SK-N-SH treated with all-trans-retinoic acid at 6 μM for 48 hours (cell line): ENCODE measurements at regions not wholly inside any gene's neighbourhood (a gene's known extent, or its start where the extent isn't known, plus 50 kb on each side); places are given as distances from the start of the nearest gene placed in this dataset.

Source experiments
- BACH2 ChIP-seq: fragments of 250-450 bp; sonication (Bioruptor Pico); IDR thresholded peaks from 2 replicates; pipeline ENCODE4 v1.9.0; 2021; ENCODE audit warnings: mild to moderate bottlenecking, borderline replicate concordance
- CSDC2 ChIP-seq: fragments of 250-450 bp; sonication (Bioruptor Pico); IDR thresholded peaks from 2 replicates; pipeline ENCODE4 v1.5.0; 2020; ENCODE audit warnings: mild to moderate bottlenecking, moderate library complexity
- GLIS3 ChIP-seq: fragments of 250-450 bp; sonication (Bioruptor Pico); IDR thresholded peaks from 2 replicates; pipeline ENCODE4 v1.5.0; 2020; ENCODE audit warnings: mild to moderate bottlenecking, moderate library complexity
- RARB ChIP-seq: fragments of 250-450 bp; sonication (Bioruptor Pico); IDR thresholded peaks from 2 replicates; pipeline ENCODE4 v1.8.0; 2021; ENCODE audit warnings: mild to moderate bottlenecking, moderate library complexity
- SNAI2 ChIP-seq: fragments of 250-450 bp; sonication (Bioruptor Pico); IDR thresholded peaks from 2 replicates; pipeline ENCODE4 v1.5.0; 2020; ENCODE audit warnings: mild to moderate bottlenecking, moderate library complexity
- ZC3H10 ChIP-seq: fragments of 250-450 bp; sonication (Bioruptor Pico); IDR thresholded peaks from 2 replicates; pipeline ENCODE4 v1.5.1; 2021; ENCODE audit warnings: mild to moderate bottlenecking, moderate library complexity
- ZFP3 ChIP-seq: fragments of 250-450 bp; sonication (Bioruptor Pico); IDR thresholded peaks from 2 replicates; pipeline ENCODE4 v1.5.0; 2020; ENCODE audit warnings: mild to moderate bottlenecking, moderate library complexity
- ZFP30 ChIP-seq: fragments of 450-650 bp; formaldehyde crosslinking; IDR thresholded peaks from 2 replicates; pipeline ENCODE4 v1.5.0; 2022; ENCODE audit warnings: mild to moderate bottlenecking, moderate library complexity
- ZNF565 ChIP-seq: fragments of 450-650 bp; formaldehyde crosslinking; conservative IDR thresholded peaks from 2 replicates; pipeline ENCODE4 v1.5.0; 2020; ENCODE audit warnings: low read depth, mild to moderate bottlenecking, moderate library complexity
- TF ChIP-seq, protein P1 (sequence below): fragments of 250-450 bp; sonication (Bioruptor Pico); IDR thresholded peaks from 2 replicates; pipeline ENCODE4 v1.8.0; 2021; ENCODE audit warnings: low read depth, mild to moderate bottlenecking, moderate library complexity, borderline replicate concordance
- TF ChIP-seq, protein P2 (sequence below): fragments of 250-450 bp; sonication (Bioruptor Pico); IDR thresholded peaks from 2 replicates; pipeline ENCODE4 v1.8.0; 2020; ENCODE audit warnings: mild to moderate bottlenecking, moderate library complexity, borderline replicate concordance
- TF ChIP-seq, protein P3 (sequence below): fragments of 250-450 bp; sonication (Bioruptor Pico); IDR thresholded peaks from 2 replicates; pipeline ENCODE4 v1.5.1; 2020; ENCODE audit warnings: low read depth, mild to moderate bottlenecking, moderate library complexity
- TF ChIP-seq, protein P4 (sequence below): fragments of 250-450 bp; sonication (Bioruptor Pico); IDR thresholded peaks from 2 replicates; pipeline ENCODE4 v1.5.1; 2021; ENCODE audit warnings: mild to moderate bottlenecking, moderate library complexity
- TF ChIP-seq, protein P5 (sequence below): fragments of 250-450 bp; sonication (Bioruptor Pico); IDR thresholded peaks from 2 replicates; pipeline ENCODE4 v1.5.0; 2020; ENCODE audit warnings: mild to moderate bottlenecking, moderate library complexity

DNA sequence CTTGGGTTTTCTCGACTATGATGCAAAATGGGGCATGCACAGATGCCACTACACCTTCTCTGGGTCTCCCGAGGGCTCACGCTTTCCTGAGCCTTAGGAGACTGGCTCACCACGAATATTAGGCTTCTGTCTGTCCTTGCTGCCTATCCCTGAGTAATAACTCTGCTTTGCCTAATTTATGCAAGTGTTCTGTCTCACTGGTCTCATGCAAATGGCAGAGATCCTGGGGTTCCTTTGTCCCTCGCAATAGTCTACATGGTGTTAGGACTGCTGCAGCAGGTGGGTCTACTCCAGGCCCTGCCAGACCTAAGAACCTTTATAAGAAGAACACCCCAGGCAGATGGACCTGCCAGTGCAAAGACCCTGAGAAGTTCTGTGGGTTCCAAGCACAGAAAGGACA is 72.3 kb upstream of the HRH2 start:
- TF ChIP-seq GLIS3 (CRISPR knock-in tag) (no peak), ZFP30 (no peak), BACH2 (no peak), ZNF565 (CRISPR knock-in tag) (no peak), RARB (no peak), CSDC2 (CRISPR knock-in tag) (no peak), ZC3H10 (no peak), SNAI2 (CRISPR knock-in tag) (no peak), ZFP3 (no peak)
- TF ChIP-seq, protein P1, sequence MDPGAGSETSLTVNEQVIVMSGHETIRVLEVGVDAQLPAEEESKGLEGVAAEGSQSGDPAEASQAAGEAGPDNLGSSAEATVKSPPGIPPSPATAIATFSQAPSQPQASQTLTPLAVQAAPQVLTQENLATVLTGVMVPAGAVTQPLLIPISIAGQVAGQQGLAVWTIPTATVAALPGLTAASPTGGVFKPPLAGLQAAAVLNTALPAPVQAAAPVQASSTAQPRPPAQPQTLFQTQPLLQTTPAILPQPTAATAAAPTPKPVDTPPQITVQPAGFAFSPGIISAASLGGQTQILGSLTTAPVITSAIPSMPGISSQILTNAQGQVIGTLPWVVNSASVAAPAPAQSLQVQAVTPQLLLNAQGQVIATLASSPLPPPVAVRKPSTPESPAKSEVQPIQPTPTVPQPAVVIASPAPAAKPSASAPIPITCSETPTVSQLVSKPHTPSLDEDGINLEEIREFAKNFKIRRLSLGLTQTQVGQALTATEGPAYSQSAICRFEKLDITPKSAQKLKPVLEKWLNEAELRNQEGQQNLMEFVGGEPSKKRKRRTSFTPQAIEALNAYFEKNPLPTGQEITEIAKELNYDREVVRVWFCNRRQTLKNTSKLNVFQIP (CRISPR knock-in tag), result no peak
- TF ChIP-seq, protein P2, sequence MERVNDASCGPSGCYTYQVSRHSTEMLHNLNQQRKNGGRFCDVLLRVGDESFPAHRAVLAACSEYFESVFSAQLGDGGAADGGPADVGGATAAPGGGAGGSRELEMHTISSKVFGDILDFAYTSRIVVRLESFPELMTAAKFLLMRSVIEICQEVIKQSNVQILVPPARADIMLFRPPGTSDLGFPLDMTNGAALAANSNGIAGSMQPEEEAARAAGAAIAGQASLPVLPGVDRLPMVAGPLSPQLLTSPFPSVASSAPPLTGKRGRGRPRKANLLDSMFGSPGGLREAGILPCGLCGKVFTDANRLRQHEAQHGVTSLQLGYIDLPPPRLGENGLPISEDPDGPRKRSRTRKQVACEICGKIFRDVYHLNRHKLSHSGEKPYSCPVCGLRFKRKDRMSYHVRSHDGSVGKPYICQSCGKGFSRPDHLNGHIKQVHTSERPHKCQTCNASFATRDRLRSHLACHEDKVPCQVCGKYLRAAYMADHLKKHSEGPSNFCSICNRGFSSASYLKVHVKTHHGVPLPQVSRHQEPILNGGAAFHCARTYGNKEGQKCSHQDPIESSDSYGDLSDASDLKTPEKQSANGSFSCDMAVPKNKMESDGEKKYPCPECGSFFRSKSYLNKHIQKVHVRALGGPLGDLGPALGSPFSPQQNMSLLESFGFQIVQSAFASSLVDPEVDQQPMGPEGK, result no peak
- TF ChIP-seq, protein P3, sequence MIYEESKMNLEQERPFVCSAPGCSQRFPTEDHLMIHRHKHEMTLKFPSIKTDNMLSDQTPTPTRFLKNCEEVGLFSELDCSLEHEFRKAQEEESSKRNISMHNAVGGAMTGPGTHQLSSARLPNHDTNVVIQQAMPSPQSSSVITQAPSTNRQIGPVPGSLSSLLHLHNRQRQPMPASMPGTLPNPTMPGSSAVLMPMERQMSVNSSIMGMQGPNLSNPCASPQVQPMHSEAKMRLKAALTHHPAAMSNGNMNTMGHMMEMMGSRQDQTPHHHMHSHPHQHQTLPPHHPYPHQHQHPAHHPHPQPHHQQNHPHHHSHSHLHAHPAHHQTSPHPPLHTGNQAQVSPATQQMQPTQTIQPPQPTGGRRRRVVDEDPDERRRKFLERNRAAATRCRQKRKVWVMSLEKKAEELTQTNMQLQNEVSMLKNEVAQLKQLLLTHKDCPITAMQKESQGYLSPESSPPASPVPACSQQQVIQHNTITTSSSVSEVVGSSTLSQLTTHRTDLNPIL (CRISPR knock-in tag), result no peak
- TF ChIP-seq, protein P4, sequence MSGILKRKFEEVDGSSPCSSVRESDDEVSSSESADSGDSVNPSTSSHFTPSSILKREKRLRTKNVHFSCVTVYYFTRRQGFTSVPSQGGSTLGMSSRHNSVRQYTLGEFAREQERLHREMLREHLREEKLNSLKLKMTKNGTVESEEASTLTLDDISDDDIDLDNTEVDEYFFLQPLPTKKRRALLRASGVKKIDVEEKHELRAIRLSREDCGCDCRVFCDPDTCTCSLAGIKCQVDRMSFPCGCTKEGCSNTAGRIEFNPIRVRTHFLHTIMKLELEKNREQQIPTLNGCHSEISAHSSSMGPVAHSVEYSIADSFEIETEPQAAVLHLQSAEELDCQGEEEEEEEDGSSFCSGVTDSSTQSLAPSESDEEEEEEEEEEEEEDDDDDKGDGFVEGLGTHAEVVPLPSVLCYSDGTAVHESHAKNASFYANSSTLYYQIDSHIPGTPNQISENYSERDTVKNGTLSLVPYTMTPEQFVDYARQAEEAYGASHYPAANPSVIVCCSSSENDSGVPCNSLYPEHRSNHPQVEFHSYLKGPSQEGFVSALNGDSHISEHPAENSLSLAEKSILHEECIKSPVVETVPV, result no peak
- TF ChIP-seq, protein P5, sequence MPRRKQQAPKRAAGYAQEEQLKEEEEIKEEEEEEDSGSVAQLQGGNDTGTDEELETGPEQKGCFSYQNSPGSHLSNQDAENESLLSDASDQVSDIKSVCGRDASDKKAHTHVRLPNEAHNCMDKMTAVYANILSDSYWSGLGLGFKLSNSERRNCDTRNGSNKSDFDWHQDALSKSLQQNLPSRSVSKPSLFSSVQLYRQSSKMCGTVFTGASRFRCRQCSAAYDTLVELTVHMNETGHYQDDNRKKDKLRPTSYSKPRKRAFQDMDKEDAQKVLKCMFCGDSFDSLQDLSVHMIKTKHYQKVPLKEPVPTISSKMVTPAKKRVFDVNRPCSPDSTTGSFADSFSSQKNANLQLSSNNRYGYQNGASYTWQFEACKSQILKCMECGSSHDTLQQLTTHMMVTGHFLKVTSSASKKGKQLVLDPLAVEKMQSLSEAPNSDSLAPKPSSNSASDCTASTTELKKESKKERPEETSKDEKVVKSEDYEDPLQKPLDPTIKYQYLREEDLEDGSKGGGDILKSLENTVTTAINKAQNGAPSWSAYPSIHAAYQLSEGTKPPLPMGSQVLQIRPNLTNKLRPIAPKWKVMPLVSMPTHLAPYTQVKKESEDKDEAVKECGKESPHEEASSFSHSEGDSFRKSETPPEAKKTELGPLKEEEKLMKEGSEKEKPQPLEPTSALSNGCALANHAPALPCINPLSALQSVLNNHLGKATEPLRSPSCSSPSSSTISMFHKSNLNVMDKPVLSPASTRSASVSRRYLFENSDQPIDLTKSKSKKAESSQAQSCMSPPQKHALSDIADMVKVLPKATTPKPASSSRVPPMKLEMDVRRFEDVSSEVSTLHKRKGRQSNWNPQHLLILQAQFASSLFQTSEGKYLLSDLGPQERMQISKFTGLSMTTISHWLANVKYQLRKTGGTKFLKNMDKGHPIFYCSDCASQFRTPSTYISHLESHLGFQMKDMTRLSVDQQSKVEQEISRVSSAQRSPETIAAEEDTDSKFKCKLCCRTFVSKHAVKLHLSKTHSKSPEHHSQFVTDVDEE (CRISPR knock-in tag), result no peak
